ENCODE measurements at regions not wholly inside any gene's neighbourhood (a gene's known extent, or its start where the extent isn't known, plus 50 kb on each side); places are given as distances from the start of the nearest gene placed in this dataset.
A peak's percentile ranks its signal among the peaks of the same experiment; 100 is the strongest.

GRCh38 chr11:134700101-134700640 is 288.1 kb upstream of the B3GAT1 start:
- DNase-seq, result no peak
- TF ChIP-seq POLR2A (IDR thresholded peaks at IDR 0.05) (no peak), CTCF (IDR thresholded peaks at IDR 0.05) (no peak), POLR2AphosphoS5 (IDR thresholded peaks at IDR 0.05) (no peak), EP300 (IDR thresholded peaks at IDR 0.05) (no peak)
- Histone ChIP-seq H3K4me3 (no peak overlapping the region), H3K36me3 (no peaks in the 10 kb centered on the region), H3K27me3 (no peaks in the 10 kb centered on the region), H3K27ac (no peak overlapping the region), H3K9me3 (no peaks in the 10 kb centered on the region), H3K4me1 (peaks cover 0 to 10% (median 5%) of the 10 kb centered on the region in 4 donors)
- intact Hi-C loops (cut with DNase I), result no loop called here
- WGBS, 2 donors, result 72 to 78% methylated on average over 7 of the region's 7 CpGs

DNA sequence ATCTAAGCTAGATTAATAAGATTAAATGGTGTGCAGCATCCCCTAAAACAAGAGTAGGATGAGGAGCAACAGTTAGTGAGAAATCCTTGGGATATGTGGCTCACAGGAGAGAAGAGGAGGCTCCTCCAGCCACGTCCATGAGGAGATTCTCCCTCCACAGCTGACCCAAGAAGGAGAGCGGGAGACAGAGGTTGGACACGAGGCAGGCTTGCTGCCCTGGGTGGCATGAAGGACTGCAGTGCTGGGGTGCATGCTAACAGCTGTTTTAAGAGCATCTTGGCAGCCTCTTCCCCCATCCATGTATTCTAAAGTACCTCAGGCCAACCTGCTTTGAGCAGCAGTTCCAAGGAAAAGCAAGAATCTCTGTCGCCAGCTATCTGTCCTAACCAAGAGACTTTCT is 284.4 kb upstream of the B3GAT1 start:
- intact Hi-C loops (cut with DNase I), result no loop called here
- WGBS, 2 donors, result 54 to 65% methylated on average over 4 of the region's 4 CpGs
- DNase-seq, result no peak
- H3K27ac ChIP-seq, result no peak overlapping the region
- no peaks in the 10 kb centered on the region for H3K9me3 ChIP-seq
- no peaks in the 10 kb centered on the region for H3K36me3 ChIP-seq
- no peaks in the 10 kb centered on the region for H3K27me3 ChIP-seq
- H3K4me1 ChIP-seq, result peaks cover 0 to 24% (median 16%) of the 10 kb centered on the region in 4 donors
- TF ChIP-seq CTCF (IDR thresholded peaks at IDR 0.05), result no peak
- no peak for TF ChIP-seq POLR2A (IDR thresholded peaks at IDR 0.05)
- TF ChIP-seq EP300 (IDR thresholded peaks at IDR 0.05), result no peak
- TF ChIP-seq POLR2AphosphoS5 (IDR thresholded peaks at IDR 0.05), result no peak
- no peak overlapping the region for H3K4me3 ChIP-seq

DNA sequence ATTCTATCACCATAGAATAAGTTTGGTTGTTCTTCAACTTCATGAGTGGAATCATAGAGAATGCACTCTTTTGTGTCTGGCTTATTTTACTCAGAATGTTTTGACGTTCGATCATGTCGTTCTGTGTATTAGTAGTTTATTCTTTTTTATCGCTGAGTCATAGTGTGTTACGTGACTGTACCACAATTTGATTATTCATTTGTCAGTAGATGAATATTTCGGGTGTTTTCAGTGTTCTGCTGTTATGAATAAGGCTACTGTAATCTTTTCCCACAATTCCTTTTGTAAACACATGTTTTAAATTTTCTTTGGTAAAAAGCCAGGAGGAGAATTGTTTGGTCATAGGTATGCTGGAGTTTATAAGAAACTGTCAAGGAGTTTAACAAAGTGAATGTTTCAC is 279.9 kb upstream of the B3GAT1 start:
- Histone ChIP-seq H3K27ac (peak overlapping the region in 3 of 4 donors; percentile 49 to 59 (median 49)), H3K4me1 (peaks cover 0 to 31% (median 18%) of the 10 kb centered on the region in 4 donors), H3K4me3 (peak overlapping the region in 3 of 4 donors; percentile 2 to 8 (median 3)), H3K27me3 (no peaks in the 10 kb centered on the region), H3K36me3 (no peaks in the 10 kb centered on the region), H3K9me3 (no peaks in the 10 kb centered on the region)
- DNase-seq, result no peak
- intact Hi-C loops (cut with DNase I), result no loop called here
- TF ChIP-seq POLR2A (IDR thresholded peaks at IDR 0.05), result no peak
- TF ChIP-seq CTCF (IDR thresholded peaks at IDR 0.05), result no peak
- peak in 1 of 4 donors; percentile 30 for TF ChIP-seq POLR2AphosphoS5 (IDR thresholded peaks at IDR 0.05)
- 61 to 62% methylated on average over 6 of the region's 6 CpGs for WGBS, 2 donors

DNA sequence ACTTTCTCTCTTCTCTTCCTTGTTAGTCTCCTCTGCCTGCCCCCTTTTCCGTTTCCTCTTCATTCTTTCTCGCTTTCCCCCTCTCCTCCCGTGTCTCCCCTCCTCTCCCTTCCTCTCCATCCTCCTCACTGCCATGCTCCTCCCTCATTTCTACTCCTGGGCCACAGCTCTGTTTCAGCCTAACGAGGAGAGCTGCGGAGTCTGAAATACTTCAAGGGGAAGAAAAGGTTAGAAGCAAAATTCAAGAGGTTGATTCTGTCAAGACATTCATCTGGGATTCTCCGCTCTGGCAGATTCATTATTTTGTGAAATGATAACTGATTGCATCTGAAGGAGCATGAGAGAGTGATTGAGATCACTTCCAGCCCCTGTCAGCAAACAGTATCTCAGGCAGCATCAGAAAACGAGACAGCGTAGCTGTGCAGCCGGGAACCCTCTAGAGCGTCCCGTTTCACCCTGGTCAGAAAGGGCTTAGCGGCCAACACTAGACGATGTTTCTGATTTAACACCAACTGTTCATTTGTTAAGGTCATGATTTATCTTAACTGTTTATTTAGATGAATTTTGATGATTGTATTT is 279.3 kb upstream of the B3GAT1 start:
- Histone ChIP-seq H3K4me1 (peaks cover 0 to 26% (median 16%) of the 10 kb centered on the region in 4 donors), H3K4me3 (peak overlapping the region in 3 of 4 donors; percentile 2 to 8 (median 3)), H3K9me3 (no peaks in the 10 kb centered on the region), H3K27ac (peak overlapping the region in 3 of 4 donors; percentile 49 to 59 (median 49)), H3K36me3 (no peaks in the 10 kb centered on the region), H3K27me3 (no peaks in the 10 kb centered on the region)
- no peak for TF ChIP-seq EP300 (IDR thresholded peaks at IDR 0.05)
- no peak for TF ChIP-seq POLR2AphosphoS5 (IDR thresholded peaks at IDR 0.05)
- no peak for TF ChIP-seq CTCF (IDR thresholded peaks at IDR 0.05)
- TF ChIP-seq POLR2A (IDR thresholded peaks at IDR 0.05), result no peak
- intact Hi-C loops (cut with DNase I), result no loop called here
- WGBS, 2 donors, result 60 to 71% methylated on average over 13 of the region's 13 CpGs
- DNase-seq, result no peak

Measured in sigmoid colon (tissue), 6 donors.